H1 (cell line): ENCODE measurements at regions not wholly inside any gene's neighbourhood (a gene's known extent, or its start where the extent isn't known, plus 50 kb on each side); places are given as distances from the start of the nearest gene placed in this dataset.

Source experiments
- CTCF ChIP-seq, 3 experiments: IDR thresholded peaks; 1 replicate in 2 of 3; 2 replicates in 1 of 3; pipeline versions ENCODE4 v1.5.1 to v1.6.1; 2011; ENCODE audit warnings: low read length in 3 of 3, mild to moderate bottlenecking in 3 of 3, inconsistent platforms in 2 of 3, low read depth in 1 of 3, moderate library complexity in 1 of 3; ENCODE audit not compliant: insufficient read depth in 1 of 3; ENCODE audit errors: control extremely low read depth in 1 of 3
- RAD21 ChIP-seq, 2 experiments: IDR thresholded peaks in 1 of 2; conservative IDR thresholded peaks in 1 of 2; 2 replicates each; pipeline ENCODE4 v1.6.1; 2011; ENCODE audit warnings: low read depth in 2 of 2, low read length in 2 of 2, improper control_type of control experiment in 1 of 2, inconsistent platforms in 1 of 2, mild to moderate bottlenecking in 1 of 2, moderate library complexity in 1 of 2
- USF2 ChIP-seq: IDR thresholded peaks from 2 replicates; pipeline ENCODE4 v1.6.1; 2011; ENCODE audit warnings: low read length, improper control_type of control experiment

- TF ChIP-seq CTCF (IDR thresholded peaks at IDR 0.05; ENCODE audit: control extremely low read depth in 1 of 3, insufficient read depth in 1 of 3, low read depth in 1 of 3, low read length in 3 of 3) (no peak), USF2 (no peak), RAD21 (IDR thresholded peaks at IDR 0.05 in 1 of 2, conservative IDR thresholded peaks at IDR 0.05 in 1 of 2; ENCODE audit: low read depth in 2 of 2, low read length in 2 of 2) (no peak)
These were observed 248.1 kb upstream of the RAB4A start for GRCh38 chr1:229022595-229023333.
